CD1c-positive myeloid dendritic cell (primary cell): ENCODE measurements at regions not wholly inside any gene's neighbourhood (a gene's known extent, or its start where the extent isn't known, plus 50 kb on each side); places are given as distances from the start of the nearest gene placed in this dataset.

Experiments used
- DNase-seq: peaks from one replicate; pipeline ENCODE4 v3.0.0-alpha.2; 2016; ENCODE audit errors: extremely low spot score

- DNase-seq, result no peak
Observed at GRCh38 chr12:34396006-34396860, 373.9 kb downstream of the ALG10 start.

- DNase-seq, result no peak
Observed at GRCh38 chr12:34396861-34397590, 374.7 kb downstream of the ALG10 start.

- DNase-seq, result no peak
Observed at GRCh38 chr12:34397591-34398365, 375.5 kb downstream of the ALG10 start.

GRCh38 chr12:34398366-34398705 lies 376.0 kb downstream of the ALG10 start:
- DNase-seq, result no peak

GRCh38 chr12:34398706-34399630 lies 376.7 kb downstream of the ALG10 start:
- DNase-seq, result no peak

- no peak for DNase-seq
Observed at GRCh38 chr12:34399631-34400410, 377.5 kb downstream of the ALG10 start.

- no peak for DNase-seq
Observed at GRCh38 chr12:34400411-34400881, 378.1 kb downstream of the ALG10 start.

- DNase-seq, result no peak
Observed at GRCh38 chr12:34400986-34401658, 378.8 kb downstream of the ALG10 start.

- no peak for DNase-seq
Observed at GRCh38 chr12:34401659-34402227, 379.4 kb downstream of the ALG10 start.

GRCh38 chr12:34402228-34402898 lies 380.1 kb downstream of the ALG10 start:
- DNase-seq, result no peak

GRCh38 chr12:34402899-34403705 lies 380.8 kb downstream of the ALG10 start:
- no peak for DNase-seq

- DNase-seq, result no peak
Observed at GRCh38 chr12:34403706-34404376, 381.5 kb downstream of the ALG10 start.

- DNase-seq, result no peak
Observed at GRCh38 chr12:34404377-34405285, 382.3 kb downstream of the ALG10 start.

- no peak for DNase-seq
Observed at GRCh38 chr12:34405286-34406227, 383.3 kb downstream of the ALG10 start.
